ENCODE measurements at regions not wholly inside any gene's neighbourhood (a gene's known extent, or its start where the extent isn't known, plus 50 kb on each side); places are given as distances from the start of the nearest gene placed in this dataset.
"Not testable (repeated sequence)": the region's sequence is repeated elsewhere in the genome, so short reads cannot be mapped to it uniquely, and the experiment has no call there.

DNA sequence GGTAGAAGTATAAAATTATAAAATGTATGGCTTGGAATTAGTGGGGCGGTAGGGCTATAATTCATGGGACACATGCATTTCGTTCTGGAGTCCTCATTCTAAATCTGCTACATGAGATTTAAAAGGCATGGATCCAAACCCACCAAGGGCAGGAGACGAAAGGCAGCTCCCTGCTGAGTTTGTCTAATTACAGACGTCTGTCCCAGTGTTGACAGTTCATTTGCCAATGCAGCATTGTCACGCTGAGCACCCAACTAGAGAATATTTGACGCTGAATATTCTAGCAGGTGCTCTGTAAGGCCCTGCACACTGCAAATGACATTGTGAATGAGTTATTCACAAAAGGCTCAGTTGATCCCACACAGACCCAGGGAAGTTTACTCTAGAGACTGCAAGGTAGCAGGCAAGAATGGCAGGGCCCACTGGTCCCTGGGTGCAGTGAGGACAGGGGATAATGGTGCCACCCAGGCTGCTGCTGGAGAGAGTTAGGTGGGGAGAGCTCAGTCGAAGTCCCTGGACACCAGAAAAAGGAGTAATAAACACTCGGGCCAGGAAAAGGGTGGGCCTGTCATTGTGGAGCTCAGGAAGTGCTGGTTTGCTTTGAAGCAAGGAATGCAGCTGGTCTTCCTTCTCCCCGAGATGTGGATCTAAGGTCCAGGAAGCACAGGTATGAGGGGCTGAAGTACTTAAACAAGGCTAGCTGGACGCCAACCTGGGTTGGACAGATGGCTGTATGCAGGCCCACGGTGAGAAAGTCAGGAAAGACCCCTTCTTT is 75.0 kb upstream of the JCAD start:
- no peak overlapping the region for H3K27ac ChIP-seq (ENCODE audit: low read depth, low read length)
- peaks cover 23% of the 10 kb centered on the region for H3K4me1 ChIP-seq (ENCODE audit: insufficient read depth, low read length)
- H3K9ac ChIP-seq (ENCODE audit: low read length) = no peak overlapping the region
- H3K36me3 ChIP-seq (ENCODE audit: insufficient read depth, low read length) = no peaks in the 10 kb centered on the region
- H3K9me3 ChIP-seq (ENCODE audit: low read length) = no peaks in the 10 kb centered on the region
- H3K4me3 ChIP-seq (ENCODE audit: low read depth in 1 of 2, low read length in 2 of 2) = no peak overlapping the region
- no peaks in the 10 kb centered on the region for H3K27me3 ChIP-seq (ENCODE audit: control insufficient read depth in 1 of 2, insufficient read depth in 2 of 2, low read length in 2 of 2)

DNA sequence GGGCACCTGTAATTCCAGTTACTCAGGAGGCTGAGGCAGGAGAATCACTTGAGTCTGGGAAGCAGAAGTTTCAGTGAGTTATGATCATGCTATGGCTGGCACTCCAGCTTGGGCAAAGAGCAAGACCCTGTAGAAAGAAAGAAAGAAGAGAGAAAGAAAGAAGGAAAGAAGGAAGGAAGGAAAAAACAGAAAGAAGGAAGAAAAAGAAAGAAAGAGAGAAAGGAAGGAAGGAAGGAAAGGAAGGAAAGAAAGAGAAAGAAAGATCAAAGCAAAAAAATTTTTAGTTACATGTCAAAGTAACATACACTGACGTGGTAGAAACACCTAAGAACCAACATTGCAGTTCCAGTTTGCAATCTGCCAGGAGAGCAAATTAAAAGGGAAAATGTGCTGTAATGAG is 73.8 kb upstream of the JCAD start:
- no peaks in the 10 kb centered on the region for H3K36me3 ChIP-seq (ENCODE audit: insufficient read depth, low read length)
- H3K4me1 ChIP-seq (ENCODE audit: insufficient read depth, low read length) = peaks cover 23% of the 10 kb centered on the region
- no peaks in the 10 kb centered on the region for H3K9me3 ChIP-seq (ENCODE audit: low read length)
- H3K27ac ChIP-seq (ENCODE audit: low read depth, low read length) = no peak overlapping the region
- no peaks in the 10 kb centered on the region for H3K27me3 ChIP-seq (ENCODE audit: control insufficient read depth in 1 of 2, insufficient read depth in 2 of 2, low read length in 2 of 2)
- H3K4me3 ChIP-seq (ENCODE audit: low read depth in 1 of 2, low read length in 2 of 2) = no peak overlapping the region
- H3K9ac ChIP-seq (ENCODE audit: low read length) = no peak overlapping the region

DNA sequence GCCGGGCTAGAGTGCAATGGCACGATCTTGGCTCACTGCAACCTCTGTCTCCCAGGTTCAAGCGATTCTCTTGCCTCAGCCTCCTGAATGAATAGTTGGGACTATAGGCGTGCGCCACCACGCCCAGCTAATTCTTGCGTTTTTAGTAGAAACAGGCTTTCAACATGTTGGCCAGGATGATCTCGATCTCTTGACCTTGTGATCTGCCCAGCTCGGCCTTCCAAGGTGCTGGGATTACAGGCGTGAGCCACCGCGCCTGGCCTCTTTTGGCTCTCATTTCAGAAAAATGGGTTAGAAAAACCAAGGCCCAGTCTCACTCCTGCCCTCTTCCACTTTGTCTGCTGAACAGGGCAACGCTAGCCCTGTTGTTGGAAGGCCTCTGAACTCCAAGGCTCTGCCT is 72.0 kb upstream of the JCAD start:
- H3K27ac ChIP-seq (ENCODE audit: low read depth, low read length); H3K4me3 ChIP-seq (ENCODE audit: low read depth in 1 of 2, low read length in 2 of 2); H3K27me3 ChIP-seq (ENCODE audit: control insufficient read depth in 1 of 2, insufficient read depth in 2 of 2, low read length in 2 of 2): not testable (repeated sequence)

DNA sequence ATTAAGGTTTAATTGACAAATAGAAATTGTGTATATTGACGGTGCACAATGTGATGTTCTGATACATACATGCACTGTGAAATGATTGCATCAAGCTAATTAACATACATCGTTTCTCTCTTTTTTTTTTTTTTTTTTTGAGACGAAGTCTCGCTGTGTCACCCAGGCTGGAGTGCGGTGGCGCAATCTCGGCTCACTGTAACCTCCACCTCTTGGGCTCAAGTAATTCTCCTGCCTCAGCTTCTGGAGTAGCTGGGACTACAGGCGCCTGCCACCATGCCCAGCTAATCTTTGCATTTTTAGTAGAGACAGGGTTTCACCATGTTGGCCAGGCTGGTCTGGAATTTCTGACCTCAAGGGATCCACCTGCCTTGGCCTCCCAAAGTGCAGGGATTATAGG is 69.9 kb upstream of the JCAD start:
- peaks cover 29% of the 10 kb centered on the region for H3K4me1 ChIP-seq (ENCODE audit: insufficient read depth, low read length)
- not testable (repeated sequence) for H3K27me3 ChIP-seq (ENCODE audit: control insufficient read depth in 1 of 2, insufficient read depth in 2 of 2, low read length in 2 of 2); H3K27ac ChIP-seq (ENCODE audit: low read depth, low read length); H3K36me3 ChIP-seq (ENCODE audit: insufficient read depth, low read length); H3K4me3 ChIP-seq (ENCODE audit: low read depth in 1 of 2, low read length in 2 of 2); H3K9ac ChIP-seq (ENCODE audit: low read length); H3K9me3 ChIP-seq (ENCODE audit: low read length)

More for the DNA sequence above, 72.0 kb upstream of the JCAD start:
- not testable (repeated sequence) for H3K9me3 ChIP-seq (ENCODE audit: low read length); H3K36me3 ChIP-seq (ENCODE audit: insufficient read depth, low read length); H3K9ac ChIP-seq (ENCODE audit: low read length)
- H3K4me1 ChIP-seq (ENCODE audit: insufficient read depth, low read length) = peaks cover 25% of the 10 kb centered on the region

DNA sequence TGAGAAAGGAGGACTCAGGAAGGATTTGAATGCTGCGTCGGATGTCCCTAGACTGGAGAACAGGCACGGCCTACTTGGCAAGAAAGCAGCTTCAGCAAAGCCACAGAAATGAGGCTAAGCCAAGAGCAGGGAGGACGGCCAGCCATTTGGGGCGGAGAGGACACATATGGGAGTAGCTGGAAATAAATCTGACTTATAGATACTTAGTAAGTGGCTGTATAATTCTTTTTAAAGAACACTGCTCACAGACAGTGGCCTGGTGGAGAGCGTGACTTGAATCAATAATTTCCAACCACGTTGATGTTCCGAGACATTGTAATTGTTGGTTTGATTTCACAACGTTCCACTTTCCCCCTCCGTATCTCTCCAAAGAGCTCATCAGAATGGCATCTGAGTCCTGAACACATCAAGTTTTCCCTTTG is 67.7 kb upstream of the JCAD start:
- Histone ChIP-seq H3K27ac (ENCODE audit: low read depth, low read length) (no peak overlapping the region), H3K9ac (ENCODE audit: low read length) (no peak overlapping the region), H3K9me3 (ENCODE audit: low read length) (no peaks in the 10 kb centered on the region), H3K4me1 (ENCODE audit: insufficient read depth, low read length) (peaks cover 19% of the 10 kb centered on the region), H3K36me3 (ENCODE audit: insufficient read depth, low read length) (no peaks in the 10 kb centered on the region), H3K4me3 (ENCODE audit: low read depth in 1 of 2, low read length in 2 of 2) (no peak overlapping the region), H3K27me3 (ENCODE audit: control insufficient read depth in 1 of 2, insufficient read depth in 2 of 2, low read length in 2 of 2) (no peaks in the 10 kb centered on the region)

DNA sequence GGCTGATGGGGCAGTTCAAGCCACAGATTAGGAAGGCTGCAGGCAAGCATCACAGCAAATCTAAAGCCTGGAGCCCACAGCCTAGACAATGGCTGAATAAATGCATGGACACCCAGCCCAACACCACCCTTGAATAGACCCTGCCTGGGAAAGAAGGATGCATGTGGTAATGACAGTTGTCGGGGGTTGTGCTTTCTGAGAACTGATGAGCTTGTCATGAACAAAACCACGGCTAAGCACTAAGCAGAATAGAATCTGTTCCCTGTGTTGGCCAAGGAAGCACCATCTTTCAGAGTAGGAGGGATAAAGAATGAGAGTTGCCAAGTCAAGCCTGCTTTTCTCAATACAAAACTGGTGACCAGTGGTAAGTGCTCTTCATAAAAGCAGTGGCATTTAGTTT is 66.1 kb upstream of the JCAD start:
- Histone ChIP-seq H3K36me3 (ENCODE audit: insufficient read depth, low read length) (no peaks in the 10 kb centered on the region), H3K9ac (ENCODE audit: low read length) (no peak overlapping the region), H3K4me1 (ENCODE audit: insufficient read depth, low read length) (peaks cover 19% of the 10 kb centered on the region), H3K4me3 (ENCODE audit: low read depth in 1 of 2, low read length in 2 of 2) (no peak overlapping the region), H3K27me3 (ENCODE audit: control insufficient read depth in 1 of 2, insufficient read depth in 2 of 2, low read length in 2 of 2) (no peaks in the 10 kb centered on the region), H3K27ac (ENCODE audit: low read depth, low read length) (no peak overlapping the region), H3K9me3 (ENCODE audit: low read length) (no peaks in the 10 kb centered on the region)

DNA sequence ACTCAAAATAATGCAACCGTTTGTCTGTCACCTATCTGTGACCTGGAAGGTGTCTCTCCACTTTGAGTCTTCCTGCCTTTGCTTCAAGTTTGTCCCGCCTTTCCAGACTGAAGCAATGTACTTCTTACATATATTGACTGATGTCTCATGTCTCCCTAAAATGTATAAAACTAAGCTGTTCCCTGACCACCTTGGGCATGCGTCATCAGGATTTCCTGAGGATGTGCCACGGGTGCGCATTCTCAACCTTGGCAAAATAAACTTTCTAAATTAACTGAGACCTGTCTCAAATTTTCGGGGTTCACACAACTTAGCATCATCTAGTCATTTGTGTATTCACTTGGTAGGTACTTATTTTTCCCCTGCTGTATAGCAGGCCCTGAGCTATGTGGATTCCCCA is 65.3 kb upstream of the JCAD start:
- Histone ChIP-seq H3K27me3 (ENCODE audit: control insufficient read depth in 1 of 2, insufficient read depth in 2 of 2, low read length in 2 of 2) (no peaks in the 10 kb centered on the region), H3K9ac (ENCODE audit: low read length) (no peak overlapping the region), H3K4me3 (ENCODE audit: low read depth in 1 of 2, low read length in 2 of 2) (no peak overlapping the region), H3K4me1 (ENCODE audit: insufficient read depth, low read length) (peaks cover 19% of the 10 kb centered on the region), H3K36me3 (ENCODE audit: insufficient read depth, low read length) (no peaks in the 10 kb centered on the region), H3K27ac (ENCODE audit: low read depth, low read length) (no peak overlapping the region), H3K9me3 (ENCODE audit: low read length) (no peaks in the 10 kb centered on the region)

DNA sequence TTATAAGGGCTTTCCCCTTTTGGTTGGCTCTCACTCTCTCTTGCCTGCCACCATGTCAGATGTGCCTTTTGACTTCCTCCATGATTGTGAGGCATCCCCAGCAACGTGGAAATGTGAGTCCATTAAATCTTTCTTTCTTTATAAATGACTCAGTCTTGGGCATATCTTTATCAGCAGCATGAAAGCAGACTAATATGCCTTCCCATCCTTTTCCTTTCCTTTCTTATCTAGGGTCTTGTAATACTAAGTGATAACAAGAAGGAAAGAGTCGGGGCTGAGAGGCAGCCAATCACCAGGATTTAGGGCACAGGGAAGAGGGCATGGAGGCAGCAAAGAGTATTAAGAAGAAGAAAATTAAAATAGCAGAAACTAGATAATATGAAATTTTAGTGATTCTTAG is 62.0 kb upstream of the JCAD start:
- Histone ChIP-seq H3K27ac (ENCODE audit: low read depth, low read length) (no peak overlapping the region), H3K4me1 (ENCODE audit: insufficient read depth, low read length) (peaks cover 12% of the 10 kb centered on the region), H3K27me3 (ENCODE audit: control insufficient read depth in 1 of 2, insufficient read depth in 2 of 2, low read length in 2 of 2) (no peaks in the 10 kb centered on the region), H3K9me3 (ENCODE audit: low read length) (no peaks in the 10 kb centered on the region), H3K9ac (ENCODE audit: low read length) (no peak overlapping the region), H3K36me3 (ENCODE audit: insufficient read depth, low read length) (no peaks in the 10 kb centered on the region), H3K4me3 (ENCODE audit: low read depth in 1 of 2, low read length in 2 of 2) (no peak overlapping the region)

DNA sequence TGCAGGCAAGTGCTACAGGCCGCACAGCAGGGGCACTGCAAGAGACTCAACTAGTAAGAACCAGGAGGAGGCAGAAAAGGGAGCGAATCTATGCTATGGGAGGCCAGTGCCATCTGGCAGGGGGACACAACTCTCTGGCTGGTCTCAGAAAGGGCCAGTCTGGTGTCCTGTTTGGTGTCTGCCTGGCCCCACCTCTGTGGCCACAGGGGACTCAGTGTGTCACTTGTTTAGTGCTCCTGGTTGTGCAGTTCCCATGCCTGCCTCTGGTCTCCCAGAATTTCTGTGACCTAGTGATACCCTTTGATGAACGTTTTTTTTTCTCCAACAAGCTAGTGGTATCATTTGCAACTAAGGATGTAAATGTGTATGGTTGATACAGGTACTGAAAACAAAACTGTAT is 59.2 kb upstream of the JCAD start:
- no peaks in the 10 kb centered on the region for H3K27me3 ChIP-seq (ENCODE audit: control insufficient read depth in 1 of 2, insufficient read depth in 2 of 2, low read length in 2 of 2)
- H3K36me3 ChIP-seq (ENCODE audit: insufficient read depth, low read length) = no peaks in the 10 kb centered on the region
- H3K4me3 ChIP-seq (ENCODE audit: low read depth in 1 of 2, low read length in 2 of 2) = no peak overlapping the region
- no peak overlapping the region for H3K9ac ChIP-seq (ENCODE audit: low read length)
- H3K4me1 ChIP-seq (ENCODE audit: insufficient read depth, low read length) = peaks cover 26% of the 10 kb centered on the region
- no peaks in the 10 kb centered on the region for H3K9me3 ChIP-seq (ENCODE audit: low read length)
- no peak overlapping the region for H3K27ac ChIP-seq (ENCODE audit: low read depth, low read length)

DNA sequence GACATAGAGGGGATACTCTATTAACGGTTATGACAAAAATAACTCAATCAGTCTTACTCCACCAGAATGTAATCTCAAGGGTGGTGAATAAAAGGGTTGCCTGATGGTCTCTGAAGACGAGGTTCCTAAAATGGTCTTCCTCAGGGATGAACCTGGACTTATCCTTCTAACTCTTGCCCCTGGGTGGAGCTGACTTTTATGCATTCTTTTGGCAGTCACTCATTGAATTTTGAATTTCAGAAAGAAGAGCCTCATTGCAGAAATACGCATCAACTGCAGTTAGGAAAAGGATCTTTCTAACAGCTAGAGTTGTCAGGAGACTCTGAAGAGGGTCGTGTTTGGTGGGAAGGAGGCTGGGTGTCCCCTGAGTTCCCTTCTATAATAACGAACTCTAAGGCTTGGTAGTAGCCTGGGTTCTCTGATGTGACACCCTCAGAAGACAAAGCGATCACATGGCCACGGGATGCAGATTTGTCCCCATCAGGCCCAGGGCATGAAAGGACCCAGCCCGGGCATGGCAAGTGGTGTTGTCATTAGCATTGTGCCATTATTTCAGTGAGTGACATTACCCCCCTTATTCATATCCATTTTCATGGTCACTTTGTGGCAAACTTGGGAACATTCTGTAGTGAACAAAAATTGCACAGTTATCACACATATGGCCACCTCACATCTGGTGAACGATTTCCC is 58.6 kb upstream of the JCAD start:
- H3K36me3 ChIP-seq (ENCODE audit: insufficient read depth, low read length) = no peaks in the 10 kb centered on the region
- H3K9ac ChIP-seq (ENCODE audit: low read length) = no peak overlapping the region
- no peak overlapping the region for H3K27ac ChIP-seq (ENCODE audit: low read depth, low read length)
- no peaks in the 10 kb centered on the region for H3K27me3 ChIP-seq (ENCODE audit: control insufficient read depth in 1 of 2, insufficient read depth in 2 of 2, low read length in 2 of 2)
- no peak overlapping the region for H3K4me3 ChIP-seq (ENCODE audit: low read depth in 1 of 2, low read length in 2 of 2)
- H3K4me1 ChIP-seq (ENCODE audit: insufficient read depth, low read length) = peaks cover 26% of the 10 kb centered on the region
- H3K9me3 ChIP-seq (ENCODE audit: low read length) = no peaks in the 10 kb centered on the region

DNA sequence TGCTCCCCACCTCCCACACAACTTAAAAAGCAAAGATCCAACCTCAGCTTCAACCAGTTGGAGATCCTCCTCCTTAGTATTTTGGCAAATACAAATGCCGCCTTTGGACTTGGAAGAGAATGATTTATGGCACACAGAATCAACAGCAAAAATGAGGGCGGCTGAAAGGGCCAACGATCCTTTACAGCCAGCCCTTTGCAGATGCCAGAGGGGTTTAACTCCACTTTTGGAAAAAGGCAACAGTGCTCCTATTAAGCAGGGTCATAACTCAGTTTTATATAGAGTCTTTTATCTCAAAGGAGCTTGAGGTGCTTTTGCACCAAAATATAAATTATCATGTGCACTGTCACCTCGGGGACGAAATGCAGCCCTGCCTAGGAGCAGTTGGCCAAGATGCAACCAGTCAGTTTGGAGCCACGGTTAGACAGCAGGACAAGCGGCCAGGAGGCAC is 56.7 kb upstream of the JCAD start:
- Histone ChIP-seq H3K27ac (ENCODE audit: low read depth, low read length) (peak overlapping the region; percentile 75), H3K27me3 (ENCODE audit: control insufficient read depth in 1 of 2, insufficient read depth in 2 of 2, low read length in 2 of 2) (no peaks in the 10 kb centered on the region), H3K4me3 (ENCODE audit: low read depth in 1 of 2, low read length in 2 of 2) (no peak overlapping the region), H3K9ac (ENCODE audit: low read length) (no peak overlapping the region), H3K4me1 (ENCODE audit: insufficient read depth, low read length) (peaks cover 31% of the 10 kb centered on the region), H3K9me3 (ENCODE audit: low read length) (no peaks in the 10 kb centered on the region), H3K36me3 (ENCODE audit: insufficient read depth, low read length) (no peaks in the 10 kb centered on the region)

DNA sequence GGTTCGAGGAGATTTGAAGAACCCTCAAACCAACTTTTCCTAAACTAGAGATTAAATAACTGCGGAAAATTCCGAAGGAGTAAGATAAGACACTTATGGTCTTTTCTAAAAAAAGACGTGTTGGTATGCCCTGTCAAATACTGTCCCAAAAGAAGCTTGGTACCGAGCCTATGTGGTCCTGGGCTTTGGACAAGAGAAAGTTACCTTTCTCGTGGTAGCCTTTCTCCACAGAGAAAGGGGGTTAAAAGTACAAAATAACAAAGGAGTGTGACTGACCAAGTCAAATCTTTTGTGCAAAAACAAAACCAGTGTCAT is 56.2 kb upstream of the JCAD start:
- Histone ChIP-seq H3K4me1 (ENCODE audit: insufficient read depth, low read length) (peaks cover 31% of the 10 kb centered on the region), H3K9ac (ENCODE audit: low read length) (peak overlapping the region; percentile 40), H3K27ac (ENCODE audit: low read depth, low read length) (peak overlapping the region; percentile 75), H3K36me3 (ENCODE audit: insufficient read depth, low read length) (no peaks in the 10 kb centered on the region), H3K9me3 (ENCODE audit: low read length) (no peaks in the 10 kb centered on the region), H3K4me3 (ENCODE audit: low read depth in 1 of 2, low read length in 2 of 2) (peak overlapping the region in 1 of 2 donors; percentile 43), H3K27me3 (ENCODE audit: control insufficient read depth in 1 of 2, insufficient read depth in 2 of 2, low read length in 2 of 2) (no peaks in the 10 kb centered on the region)
